GM19438 (cell line): ENCODE measurements at regions not wholly inside any gene's neighbourhood (a gene's known extent, or its start where the extent isn't known, plus 50 kb on each side); places are given as distances from the start of the nearest gene placed in this dataset.

ENCODE experiments used
- ATAC-seq: cut with Tn5 transposase; IDR thresholded peaks from one replicate; pipeline ENCODE4 v1.9.1; 2021; ENCODE audit warnings: low read depth; ENCODE audit not compliant: unreplicated experiment

GRCh38 chr7:41121228-41121627 lies 581.7 kb downstream of the INHBA start:
- no peak for ATAC-seq

- ATAC-seq = no peak
Observed at GRCh38 chr7:41118486-41118885, 584.4 kb downstream of the INHBA start.

GRCh38 chr7:41117431-41117830 lies 585.5 kb downstream of the INHBA start:
- ATAC-seq = no peak

GRCh38 chr7:41116817-41117216 lies 586.1 kb downstream of the INHBA start:
- no peak for ATAC-seq

- ATAC-seq = no peak
Observed at GRCh38 chr7:41116337-41116736, 586.6 kb downstream of the INHBA start.

- no peak for ATAC-seq
Observed at GRCh38 chr7:41114691-41115090, 588.2 kb downstream of the INHBA start.

GRCh38 chr7:41114131-41114530 lies 588.8 kb downstream of the INHBA start:
- no peak for ATAC-seq

GRCh38 chr7:41113719-41114118 lies 589.2 kb downstream of the INHBA start:
- no peak for ATAC-seq

- ATAC-seq = no peak
Observed at GRCh38 chr7:41110186-41110585, 592.7 kb downstream of the INHBA start.

- ATAC-seq = no peak
Observed at GRCh38 chr7:41108821-41109220, 594.1 kb downstream of the INHBA start.

- no peak for ATAC-seq
Observed at GRCh38 chr7:41107938-41108448, 594.9 kb downstream of the INHBA start.

- ATAC-seq = no peak
Observed at GRCh38 chr7:41107330-41107937, 595.5 kb downstream of the INHBA start.

- no peak for ATAC-seq
Observed at GRCh38 chr7:41104631-41105030, 598.3 kb downstream of the INHBA start.

- ATAC-seq = no peak
Observed at GRCh38 chr7:41103331-41103730, 599.6 kb downstream of the INHBA start.

GRCh38 chr7:41098846-41099245 lies 604.0 kb downstream of the INHBA start:
- ATAC-seq = no peak

GRCh38 chr7:41098402-41098801 lies 604.5 kb downstream of the INHBA start:
- no peak for ATAC-seq

- ATAC-seq = no peak
Observed at GRCh38 chr7:41097501-41097900, 605.4 kb downstream of the INHBA start.

GRCh38 chr7:41096917-41097316 lies 606.0 kb downstream of the INHBA start:
- ATAC-seq = no peak

- ATAC-seq = no peak
Observed at GRCh38 chr7:41093141-41093540, 609.7 kb downstream of the INHBA start.

GRCh38 chr7:41085244-41085643 lies 617.6 kb downstream of the INHBA start:
- ATAC-seq = no peak

- no peak for ATAC-seq
Observed at GRCh38 chr7:41084381-41084780, 618.5 kb downstream of the INHBA start.

GRCh38 chr7:41069635-41070034 lies 633.3 kb downstream of the INHBA start:
- no peak for ATAC-seq

GRCh38 chr7:41067576-41067975 lies 635.3 kb downstream of the INHBA start:
- ATAC-seq = no peak
